Inflammatory macrophage treated with lipopolysaccharide for 4 hours (primary cell): ENCODE measurements at regions not wholly inside any gene's neighbourhood (a gene's known extent, or its start where the extent isn't known, plus 50 kb on each side); places are given as distances from the start of the nearest gene placed in this dataset.
A peak's percentile ranks its signal among the peaks of the same experiment; 100 is the strongest.

Source experiments
- DNase-seq: peaks from one replicate; pipeline ENCODE4 v3.0.0-alpha.2; 2020

GRCh38 chr11:21839796-21840195 lies 353.1 kb upstream of the ANO5 start:
- DNase-seq: no peak

GRCh38 chr11:21861314-21861713 lies 331.6 kb upstream of the ANO5 start:
- DNase-seq: no peak

GRCh38 chr11:21865541-21865940 lies 327.3 kb upstream of the ANO5 start:
- DNase-seq: no peak

GRCh38 chr11:21866781-21867180 lies 326.1 kb upstream of the ANO5 start:
- no peak for DNase-seq

- DNase-seq: no peak
Measured at GRCh38 chr11:21877151-21877550, 315.7 kb upstream of the ANO5 start.

GRCh38 chr11:21883354-21883753 lies 309.5 kb upstream of the ANO5 start:
- no peak for DNase-seq

GRCh38 chr11:21888814-21889213 lies 304.1 kb upstream of the ANO5 start:
- DNase-seq: peak; percentile 88

- no peak for DNase-seq
Measured at GRCh38 chr11:21892736-21893564, 299.9 kb upstream of the ANO5 start.

GRCh38 chr11:21893565-21893867 lies 299.4 kb upstream of the ANO5 start:
- DNase-seq: no peak

- DNase-seq: no peak
Measured at GRCh38 chr11:21894492-21894891, 298.4 kb upstream of the ANO5 start.

- no peak for DNase-seq
Measured at GRCh38 chr11:21895686-21896085, 297.2 kb upstream of the ANO5 start.

- DNase-seq: no peak
Measured at GRCh38 chr11:21896216-21896615, 296.7 kb upstream of the ANO5 start.

GRCh38 chr11:21896746-21897602 lies 295.9 kb upstream of the ANO5 start:
- peak; percentile 84 for DNase-seq

GRCh38 chr11:21897752-21898151 lies 295.1 kb upstream of the ANO5 start:
- peak; percentile 62 for DNase-seq

- DNase-seq: no peak
Measured at GRCh38 chr11:21908211-21908610, 284.7 kb upstream of the ANO5 start.

GRCh38 chr11:21909145-21909544 lies 283.7 kb upstream of the ANO5 start:
- DNase-seq: peak; percentile 78

GRCh38 chr11:21911061-21911460 lies 281.8 kb upstream of the ANO5 start:
- peak; percentile 71 for DNase-seq

- DNase-seq: peak; percentile 74
Measured at GRCh38 chr11:21912285-21912684, 280.6 kb upstream of the ANO5 start.

- DNase-seq: no peak
Measured at GRCh38 chr11:21921151-21921550, 271.7 kb upstream of the ANO5 start.

- no peak for DNase-seq
Measured at GRCh38 chr11:21924262-21924661, 268.6 kb upstream of the ANO5 start.

GRCh38 chr11:21927628-21928027 lies 265.3 kb upstream of the ANO5 start:
- no peak for DNase-seq

- no peak for DNase-seq
Measured at GRCh38 chr11:21928847-21929246, 264.0 kb upstream of the ANO5 start.

- no peak for DNase-seq
Measured at GRCh38 chr11:21930408-21930807, 262.5 kb upstream of the ANO5 start.

GRCh38 chr11:21931436-21932101 lies 261.3 kb upstream of the ANO5 start:
- no peak for DNase-seq
